NCI-H1436 (cell line): ENCODE measurements at regions not wholly inside any gene's neighbourhood (a gene's known extent, or its start where the extent isn't known, plus 50 kb on each side); places are given as distances from the start of the nearest gene placed in this dataset.

Experiments used
- DNase-seq: peaks from one replicate; lab custom pipeline; 2025; lab: John Stamatoyannopoulos, UW

GRCh38 chr10:131755200-131755599 lies 145.6 kb upstream of the PPP2R2D start:
- DNase-seq, result no peak

GRCh38 chr10:131757285-131758058 lies 143.3 kb upstream of the PPP2R2D start:
- DNase-seq, result no peak

GRCh38 chr10:131758062-131758938 lies 142.5 kb upstream of the PPP2R2D start:
- no peak for DNase-seq

- no peak for DNase-seq
Observed at GRCh38 chr10:131758939-131759301, 141.9 kb upstream of the PPP2R2D start.

GRCh38 chr10:131759347-131759746 lies 141.5 kb upstream of the PPP2R2D start:
- DNase-seq, result no peak

- DNase-seq, result no peak
Observed at GRCh38 chr10:131760416-131761166, 140.2 kb upstream of the PPP2R2D start.

GRCh38 chr10:131762789-131763696 lies 137.8 kb upstream of the PPP2R2D start:
- DNase-seq, result no peak

- DNase-seq, result no peak
Observed at GRCh38 chr10:131764929-131765328, 135.9 kb upstream of the PPP2R2D start.

- DNase-seq, result no peak
Observed at GRCh38 chr10:131766096-131766495, 134.7 kb upstream of the PPP2R2D start.

GRCh38 chr10:131767716-131768115 lies 133.1 kb upstream of the PPP2R2D start:
- DNase-seq, result no peak

- no peak for DNase-seq
Observed at GRCh38 chr10:131769571-131770410, 131.0 kb upstream of the PPP2R2D start.

GRCh38 chr10:131770946-131771633 lies 129.7 kb upstream of the PPP2R2D start:
- no peak for DNase-seq

GRCh38 chr10:131771634-131772358 lies 129.0 kb upstream of the PPP2R2D start:
- DNase-seq, result no peak

- DNase-seq, result no peak
Observed at GRCh38 chr10:131772441-131772840, 128.4 kb upstream of the PPP2R2D start.

- no peak for DNase-seq
Observed at GRCh38 chr10:131773370-131774343, 127.2 kb upstream of the PPP2R2D start.

- no peak for DNase-seq
Observed at GRCh38 chr10:131774681-131775085, 126.1 kb upstream of the PPP2R2D start.

GRCh38 chr10:131775433-131775832 lies 125.4 kb upstream of the PPP2R2D start:
- no peak for DNase-seq

GRCh38 chr10:131775833-131776232 lies 125.0 kb upstream of the PPP2R2D start:
- DNase-seq, result no peak
